Endothelial cell (in vitro differentiated cells): ENCODE measurements at regions not wholly inside any gene's neighbourhood (a gene's known extent, or its start where the extent isn't known, plus 50 kb on each side); places are given as distances from the start of the nearest gene placed in this dataset.
"Not testable (repeated sequence)": the region's sequence is repeated elsewhere in the genome, so short reads cannot be mapped to it uniquely, and the experiment has no call there.

Experiments used
- DNase-seq: peaks from one replicate; pipeline ENCODE4 v3.0.0; 2021; ENCODE audit warnings: low spot score
- H3K27ac Mint-ChIP-seq: one replicate; pipeline ENCODE4 v1.8.0; 2021; ENCODE audit warnings: mixed read lengths, inconsistent platforms; ENCODE audit not compliant: unreplicated experiment
- H3K27me3 Mint-ChIP-seq: one replicate; pipeline ENCODE4 v1.8.0; 2021; ENCODE audit warnings: mild to moderate bottlenecking, moderate library complexity, mixed read lengths, inconsistent platforms; ENCODE audit not compliant: unreplicated experiment
- H3K36me3 Mint-ChIP-seq: one replicate; pipeline ENCODE4 v1.8.0; 2021; ENCODE audit warnings: mild to moderate bottlenecking, low read depth, mixed read lengths, inconsistent platforms; ENCODE audit not compliant: unreplicated experiment
- H3K4me1 Mint-ChIP-seq: one replicate; pipeline ENCODE4 v1.8.0; 2021; ENCODE audit warnings: mild to moderate bottlenecking, mixed read lengths, inconsistent platforms; ENCODE audit not compliant: unreplicated experiment
- H3K4me3 Mint-ChIP-seq: one replicate; pipeline ENCODE4 v1.8.0; 2021; ENCODE audit warnings: mild to moderate bottlenecking, mixed read lengths, inconsistent platforms; ENCODE audit not compliant: unreplicated experiment
- H3K9me3 Mint-ChIP-seq: one replicate; pipeline ENCODE4 v1.8.0; 2021; ENCODE audit warnings: mixed read lengths, inconsistent platforms; ENCODE audit not compliant: unreplicated experiment
- TF ChIP-seq, protein P1 (sequence below): fragments of 200-600 bp; sonication (generic); IDR thresholded peaks from one replicate; pipeline ENCODE4 v1.5.0; 2021; ENCODE audit warnings: antibody characterized with exemption; ENCODE audit not compliant: unreplicated experiment

DNA sequence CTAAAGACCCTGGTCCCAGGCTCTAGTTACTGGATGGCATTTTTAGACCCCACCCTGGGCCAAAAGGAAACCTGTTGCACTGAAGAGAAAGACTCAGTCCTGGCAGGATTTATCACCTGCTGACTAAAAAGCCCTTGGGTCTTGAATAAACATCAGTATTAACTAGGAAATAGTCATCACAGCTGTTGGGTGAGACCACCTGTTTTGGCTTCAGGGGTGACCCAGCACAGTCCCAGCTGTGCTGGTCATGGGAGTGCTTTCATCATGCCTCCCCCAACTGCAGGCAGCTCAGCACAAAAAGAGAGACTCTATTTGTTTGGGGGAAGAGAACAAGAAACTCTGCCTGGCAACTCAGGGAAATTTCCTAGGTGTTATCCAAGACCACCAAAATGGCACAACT is 903.2 kb downstream of the C4orf33 start:
- Mint-ChIP-seq H3K4me1 (no peaks in the 10 kb centered on the region), H3K27ac (no peak overlapping the region), H3K9me3 (no peaks in the 10 kb centered on the region), H3K4me3 (no peak overlapping the region), H3K36me3 (no peaks in the 10 kb centered on the region), H3K27me3 (no peaks in the 10 kb centered on the region)
- DNase-seq, result no peak
- TF ChIP-seq, protein P1, sequence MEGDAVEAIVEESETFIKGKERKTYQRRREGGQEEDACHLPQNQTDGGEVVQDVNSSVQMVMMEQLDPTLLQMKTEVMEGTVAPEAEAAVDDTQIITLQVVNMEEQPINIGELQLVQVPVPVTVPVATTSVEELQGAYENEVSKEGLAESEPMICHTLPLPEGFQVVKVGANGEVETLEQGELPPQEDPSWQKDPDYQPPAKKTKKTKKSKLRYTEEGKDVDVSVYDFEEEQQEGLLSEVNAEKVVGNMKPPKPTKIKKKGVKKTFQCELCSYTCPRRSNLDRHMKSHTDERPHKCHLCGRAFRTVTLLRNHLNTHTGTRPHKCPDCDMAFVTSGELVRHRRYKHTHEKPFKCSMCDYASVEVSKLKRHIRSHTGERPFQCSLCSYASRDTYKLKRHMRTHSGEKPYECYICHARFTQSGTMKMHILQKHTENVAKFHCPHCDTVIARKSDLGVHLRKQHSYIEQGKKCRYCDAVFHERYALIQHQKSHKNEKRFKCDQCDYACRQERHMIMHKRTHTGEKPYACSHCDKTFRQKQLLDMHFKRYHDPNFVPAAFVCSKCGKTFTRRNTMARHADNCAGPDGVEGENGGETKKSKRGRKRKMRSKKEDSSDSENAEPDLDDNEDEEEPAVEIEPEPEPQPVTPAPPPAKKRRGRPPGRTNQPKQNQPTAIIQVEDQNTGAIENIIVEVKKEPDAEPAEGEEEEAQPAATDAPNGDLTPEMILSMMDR, result no peak

- DNase-seq, result no peak
- H3K4me3 Mint-ChIP-seq, result no peak overlapping the region
- no peaks in the 10 kb centered on the region for H3K27me3 Mint-ChIP-seq
- H3K27ac Mint-ChIP-seq, result no peak overlapping the region
- H3K9me3 Mint-ChIP-seq, result no peaks in the 10 kb centered on the region
- H3K4me1 Mint-ChIP-seq, result no peaks in the 10 kb centered on the region
- no peaks in the 10 kb centered on the region for H3K36me3 Mint-ChIP-seq
- TF ChIP-seq, protein P1, result no peak
Observed at GRCh38 chr4:130008461-130008860, 912.5 kb downstream of the C4orf33 start.

DNA sequence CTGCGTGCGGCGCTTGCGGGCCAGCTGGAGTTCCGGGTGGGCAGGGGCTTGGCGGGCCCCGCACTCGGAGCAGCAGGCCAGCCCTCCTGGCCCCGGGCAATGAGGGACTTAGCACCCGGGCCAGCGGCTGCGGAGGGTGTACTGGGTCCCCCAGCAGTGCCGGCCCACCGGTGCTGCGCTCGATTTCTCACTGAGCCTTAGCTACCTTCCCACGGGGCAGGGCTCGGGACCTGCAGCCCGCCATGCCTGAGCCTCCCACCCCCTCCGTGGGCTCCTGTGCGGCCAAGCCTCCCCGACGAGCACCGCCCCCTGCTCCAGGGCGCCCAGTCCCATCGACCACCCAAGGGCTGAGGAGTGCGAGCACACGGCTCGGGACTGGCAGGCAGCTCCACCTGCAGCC is 916.9 kb downstream of the C4orf33 start:
- not testable (repeated sequence) for H3K27me3 Mint-ChIP-seq, H3K9me3 Mint-ChIP-seq, H3K27ac Mint-ChIP-seq, H3K4me3 Mint-ChIP-seq, DNase-seq, H3K36me3 Mint-ChIP-seq, H3K4me1 Mint-ChIP-seq

DNA sequence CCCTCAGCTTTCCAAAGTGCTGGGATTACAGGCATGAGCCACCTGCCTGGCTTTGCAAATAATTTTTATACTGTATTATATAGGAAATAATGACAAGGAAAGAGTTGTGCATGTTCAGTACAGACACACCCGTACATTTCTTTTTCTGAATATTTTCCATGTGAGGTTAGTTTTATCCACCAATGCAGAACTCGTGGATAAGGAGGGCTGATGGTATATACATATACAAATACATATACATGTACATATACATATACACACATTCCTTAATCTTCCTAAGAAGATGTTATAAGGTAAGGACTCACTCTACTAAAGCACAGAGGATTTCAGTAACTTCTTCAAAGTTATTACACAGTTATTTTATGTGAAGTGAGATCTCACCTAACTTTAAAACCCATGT is 925.8 kb downstream of the C4orf33 start:
- TF ChIP-seq, protein P1, result no peak
- DNase-seq, result no peak
- Mint-ChIP-seq H3K36me3 (no peaks in the 10 kb centered on the region), H3K9me3 (no peaks in the 10 kb centered on the region), H3K27ac (no peak overlapping the region), H3K4me1 (peaks cover 6% of the 10 kb centered on the region), H3K4me3 (no peak overlapping the region), H3K27me3 (no peaks in the 10 kb centered on the region)

DNA sequence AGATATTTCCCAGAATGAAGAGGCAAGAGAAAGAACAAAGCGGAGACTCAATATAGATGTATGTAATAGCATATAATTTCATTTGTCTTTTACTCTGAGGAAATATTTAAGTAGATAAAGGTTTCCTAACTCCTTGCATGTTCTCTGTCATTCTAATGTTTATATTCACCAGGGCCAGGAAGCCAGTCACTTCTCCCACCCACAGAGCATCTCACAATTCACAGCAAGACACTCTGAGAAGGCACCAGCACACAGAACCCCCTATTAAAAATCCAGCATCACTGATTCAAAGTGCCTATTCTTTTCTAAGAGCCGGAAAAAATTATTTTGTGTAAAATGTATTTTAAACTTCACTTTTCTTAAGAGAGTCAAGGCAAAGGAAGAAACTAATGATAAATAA is 927.1 kb downstream of the C4orf33 start:
- peaks cover 6% of the 10 kb centered on the region for H3K4me1 Mint-ChIP-seq
- H3K9me3 Mint-ChIP-seq, result no peaks in the 10 kb centered on the region
- no peaks in the 10 kb centered on the region for H3K27me3 Mint-ChIP-seq
- TF ChIP-seq, protein P1, result no peak
- no peak overlapping the region for H3K4me3 Mint-ChIP-seq
- no peak for DNase-seq
- no peaks in the 10 kb centered on the region for H3K36me3 Mint-ChIP-seq
- H3K27ac Mint-ChIP-seq, result no peak overlapping the region

DNA sequence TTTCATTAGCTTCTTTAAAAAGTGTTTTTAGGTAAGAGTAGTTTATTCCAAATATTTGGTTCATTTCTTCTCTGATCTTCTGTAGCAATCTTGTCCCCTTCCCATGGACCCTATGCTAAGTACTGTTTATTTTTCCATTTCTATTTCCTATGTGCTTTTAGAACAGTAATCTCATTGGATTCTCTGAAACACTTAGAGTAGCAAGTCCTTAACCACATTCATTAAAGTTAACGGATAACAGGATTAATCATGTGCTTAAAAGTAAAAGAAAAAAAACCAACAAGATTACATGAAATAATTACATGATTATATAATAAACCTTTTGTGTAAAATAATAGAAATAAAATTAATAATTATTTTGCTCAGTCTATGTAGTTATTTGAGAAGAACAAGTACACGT is 929.7 kb downstream of the C4orf33 start:
- Mint-ChIP-seq H3K9me3 (no peaks in the 10 kb centered on the region), H3K4me1 (peaks cover 6% of the 10 kb centered on the region), H3K27me3 (no peaks in the 10 kb centered on the region), H3K36me3 (no peaks in the 10 kb centered on the region), H3K27ac (no peak overlapping the region), H3K4me3 (no peak overlapping the region)
- TF ChIP-seq, protein P1, result no peak
- no peak for DNase-seq
